HL-60 (cell line): ENCODE measurements at regions not wholly inside any gene's neighbourhood (a gene's known extent, or its start where the extent isn't known, plus 50 kb on each side); places are given as distances from the start of the nearest gene placed in this dataset.

Experiments used
- DNase-seq, 2 experiments: peaks; one replicate each; pipeline ENCODE4 v3.0.0-alpha.2; 2010 to 2020; ENCODE audit warnings: low read depth in 1 of 2, low spot score in 1 of 2
- H3K27ac ChIP-seq: fragments of 250-450 bp; sonication (Bioruptor Pico); replicated peaks from 2 replicates; pipeline ENCODE4 v1.5.1; 2020; ENCODE audit warnings: mild to moderate bottlenecking, moderate library complexity
- H3K27me3 ChIP-seq: fragments of 250-450 bp; sonication (Bioruptor Pico); 2 replicates; pipeline ENCODE4 v1.5.1; 2021; ENCODE audit warnings: mild to moderate bottlenecking, moderate library complexity; ENCODE audit not compliant: insufficient read depth, poor library complexity, severe bottlenecking
- H3K4me3 ChIP-seq: replicated peaks from 2 replicates; pipeline ENCODE4 v1.5.1; 2011; ENCODE audit warnings: mild to moderate bottlenecking, control low read depth, low read length; ENCODE audit not compliant: insufficient read depth
- CTCF ChIP-seq: IDR thresholded peaks from one replicate; pipeline ENCODE4 v1.5.1; 2011; ENCODE audit warnings: low read length, control low read depth, inconsistent platforms; ENCODE audit not compliant: insufficient read depth
- GABPA ChIP-seq: IDR thresholded peaks from 2 replicates; pipeline ENCODE4 v1.6.1; 2012; ENCODE audit warnings: low read depth
- POLR2AphosphoS5 ChIP-seq: IDR thresholded peaks from 2 replicates; pipeline ENCODE4 v1.6.1; 2012; ENCODE audit warnings: low read depth
- SPI1 ChIP-seq: IDR thresholded peaks from 2 replicates; pipeline ENCODE4 v1.6.1; 2012; ENCODE audit warnings: low read depth, mild to moderate bottlenecking, borderline replicate concordance
- TF ChIP-seq, protein P1 (sequence below): IDR thresholded peaks from 2 replicates; pipeline ENCODE4 v1.6.1; 2012; ENCODE audit warnings: low read depth; ENCODE audit not compliant: insufficient replicate concordance

- DNase-seq, result no peak
- no peak overlapping the region for H3K4me3 ChIP-seq
- H3K27me3 ChIP-seq, result peaks cover 4% of the 10 kb centered on the region
- TF ChIP-seq, protein P1, sequence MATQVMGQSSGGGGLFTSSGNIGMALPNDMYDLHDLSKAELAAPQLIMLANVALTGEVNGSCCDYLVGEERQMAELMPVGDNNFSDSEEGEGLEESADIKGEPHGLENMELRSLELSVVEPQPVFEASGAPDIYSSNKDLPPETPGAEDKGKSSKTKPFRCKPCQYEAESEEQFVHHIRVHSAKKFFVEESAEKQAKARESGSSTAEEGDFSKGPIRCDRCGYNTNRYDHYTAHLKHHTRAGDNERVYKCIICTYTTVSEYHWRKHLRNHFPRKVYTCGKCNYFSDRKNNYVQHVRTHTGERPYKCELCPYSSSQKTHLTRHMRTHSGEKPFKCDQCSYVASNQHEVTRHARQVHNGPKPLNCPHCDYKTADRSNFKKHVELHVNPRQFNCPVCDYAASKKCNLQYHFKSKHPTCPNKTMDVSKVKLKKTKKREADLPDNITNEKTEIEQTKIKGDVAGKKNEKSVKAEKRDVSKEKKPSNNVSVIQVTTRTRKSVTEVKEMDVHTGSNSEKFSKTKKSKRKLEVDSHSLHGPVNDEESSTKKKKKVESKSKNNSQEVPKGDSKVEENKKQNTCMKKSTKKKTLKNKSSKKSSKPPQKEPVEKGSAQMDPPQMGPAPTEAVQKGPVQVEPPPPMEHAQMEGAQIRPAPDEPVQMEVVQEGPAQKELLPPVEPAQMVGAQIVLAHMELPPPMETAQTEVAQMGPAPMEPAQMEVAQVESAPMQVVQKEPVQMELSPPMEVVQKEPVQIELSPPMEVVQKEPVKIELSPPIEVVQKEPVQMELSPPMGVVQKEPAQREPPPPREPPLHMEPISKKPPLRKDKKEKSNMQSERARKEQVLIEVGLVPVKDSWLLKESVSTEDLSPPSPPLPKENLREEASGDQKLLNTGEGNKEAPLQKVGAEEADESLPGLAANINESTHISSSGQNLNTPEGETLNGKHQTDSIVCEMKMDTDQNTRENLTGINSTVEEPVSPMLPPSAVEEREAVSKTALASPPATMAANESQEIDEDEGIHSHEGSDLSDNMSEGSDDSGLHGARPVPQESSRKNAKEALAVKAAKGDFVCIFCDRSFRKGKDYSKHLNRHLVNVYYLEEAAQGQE, result no peak
- no peak for TF ChIP-seq CTCF
- TF ChIP-seq GABPA, result no peak
- TF ChIP-seq POLR2AphosphoS5, result no peak
- TF ChIP-seq SPI1, result no peak
- no peak overlapping the region for H3K27ac ChIP-seq
These were observed 63.5 kb upstream of the RAB27B start for GRCh38 chr18:54764786-54765185.

GRCh38 chr18:54765636-54766375 is 62.5 kb upstream of the RAB27B start:
- Histone ChIP-seq H3K27ac (no peak overlapping the region), H3K4me3 (no peak overlapping the region), H3K27me3 (peaks cover 4% of the 10 kb centered on the region)
- DNase-seq, result no peak
- TF ChIP-seq GABPA (no peak), POLR2AphosphoS5 (no peak), CTCF (no peak), SPI1 (no peak)
- TF ChIP-seq, protein P1, result no peak

GRCh38 chr18:54766634-54767033 is 61.6 kb upstream of the RAB27B start:
- DNase-seq, result no peak
- Histone ChIP-seq H3K27ac (no peak overlapping the region), H3K27me3 (peaks cover 2% of the 10 kb centered on the region), H3K4me3 (no peak overlapping the region)
- no peak for TF ChIP-seq SPI1
- no peak for TF ChIP-seq CTCF
- TF ChIP-seq, protein P1, result no peak
- no peak for TF ChIP-seq GABPA
- TF ChIP-seq POLR2AphosphoS5, result no peak
